Osteoblast (primary cell): ENCODE measurements at regions not wholly inside any gene's neighbourhood (a gene's known extent, or its start where the extent isn't known, plus 50 kb on each side); places are given as distances from the start of the nearest gene placed in this dataset.

Experiments
- DNase-seq: peaks from one replicate; pipeline ENCODE4 v3.0.0; 2011; ENCODE audit warnings: low spot score, mixed read lengths; ENCODE audit not compliant: insufficient read length; ENCODE audit errors: missing footprints
- H2AFZ ChIP-seq: 2 replicates; pipeline ENCODE4 v1.6.0; 2011; ENCODE audit warnings: mild to moderate bottlenecking, low read length
- H3K27ac ChIP-seq: 2 replicates; pipeline ENCODE4 v1.5.1; 2011; ENCODE audit warnings: mild to moderate bottlenecking, low read depth, low read length, moderate library complexity
- H3K27me3 ChIP-seq: 2 replicates; pipeline ENCODE4 v1.6.0; 2012; ENCODE audit warnings: mild to moderate bottlenecking, control low read depth, inconsistent platforms, low read length, moderate library complexity; ENCODE audit not compliant: insufficient read depth
- H3K36me3 ChIP-seq: 2 replicates; pipeline ENCODE4 v1.5.1; 2011; ENCODE audit warnings: mild to moderate bottlenecking, low read length, control low read depth, moderate library complexity; ENCODE audit not compliant: insufficient read depth
- H3K4me1 ChIP-seq: 2 replicates; pipeline ENCODE4 v1.5.1; 2011; ENCODE audit warnings: mild to moderate bottlenecking, low read length, control low read depth, moderate library complexity; ENCODE audit not compliant: insufficient read depth
- H3K4me2 ChIP-seq: 2 replicates; pipeline ENCODE4 v1.6.0; 2011; ENCODE audit warnings: mild to moderate bottlenecking, low read length; ENCODE audit not compliant: insufficient read depth
- H3K4me3 ChIP-seq: fragments of 200-600 bp; sonication (generic); 3 replicates; pipeline ENCODE4 v1.5.1; 2012; ENCODE audit warnings: mild to moderate bottlenecking, low read length, inconsistent platforms; ENCODE audit not compliant: insufficient read depth
- H3K79me2 ChIP-seq: 2 replicates; pipeline ENCODE4 v1.6.0; 2012; ENCODE audit warnings: mild to moderate bottlenecking, low read length, control low read depth, inconsistent platforms; ENCODE audit not compliant: insufficient read depth
- H3K9me3 ChIP-seq: 2 replicates; pipeline ENCODE4 v1.5.1; 2011; ENCODE audit warnings: low read depth, low read length, control low read depth
- H4K20me1 ChIP-seq: 2 replicates; pipeline ENCODE4 v1.6.0; 2012; ENCODE audit warnings: mild to moderate bottlenecking, low read length, control low read depth; ENCODE audit not compliant: insufficient read depth
- CTCF ChIP-seq: IDR thresholded peaks from 2 replicates; pipeline ENCODE4 v1.5.1; 2011; ENCODE audit warnings: mild to moderate bottlenecking, low read depth, low read length, moderate library complexity; ENCODE audit errors: extremely low read depth

GRCh38 chr10:130259380-130259779 is 123.2 kb downstream of the GLRX3 start:
- H3K9me3 ChIP-seq = no peaks in the 10 kb centered on the region
- no peak for DNase-seq

GRCh38 chr10:130261306-130261705 is 125.1 kb downstream of the GLRX3 start:
- H3K36me3 ChIP-seq = no peaks in the 10 kb centered on the region
- TF ChIP-seq CTCF = no peak
- H3K4me1 ChIP-seq = no peaks in the 10 kb centered on the region
- H3K27me3 ChIP-seq = no peaks in the 10 kb centered on the region
- DNase-seq = no peak
- no peaks in the 10 kb centered on the region for H3K79me2 ChIP-seq
- no peak overlapping the region for H3K4me3 ChIP-seq
- H3K27ac ChIP-seq = no peak overlapping the region
- H2AFZ ChIP-seq = no peak overlapping the region
- H3K9me3 ChIP-seq = no peaks in the 10 kb centered on the region
- H4K20me1 ChIP-seq = no peaks in the 10 kb centered on the region
- no peak overlapping the region for H3K4me2 ChIP-seq

More at GRCh38 chr10:130259380-130259779, 123.2 kb downstream of the GLRX3 start:
- H2AFZ ChIP-seq = no peak overlapping the region
- no peaks in the 10 kb centered on the region for H3K27me3 ChIP-seq
- no peak overlapping the region for H3K27ac ChIP-seq
- H4K20me1 ChIP-seq = no peaks in the 10 kb centered on the region
- H3K4me2 ChIP-seq = no peak overlapping the region
- H3K4me3 ChIP-seq = no peak overlapping the region
- TF ChIP-seq CTCF = no peak
- H3K4me1 ChIP-seq = no peaks in the 10 kb centered on the region
- no peaks in the 10 kb centered on the region for H3K79me2 ChIP-seq
- no peaks in the 10 kb centered on the region for H3K36me3 ChIP-seq

GRCh38 chr10:130261766-130262165 is 125.6 kb downstream of the GLRX3 start:
- H3K27me3 ChIP-seq = no peaks in the 10 kb centered on the region
- H2AFZ ChIP-seq = no peak overlapping the region
- no peak for TF ChIP-seq CTCF
- no peak overlapping the region for H3K4me2 ChIP-seq
- no peaks in the 10 kb centered on the region for H3K9me3 ChIP-seq
- H3K4me3 ChIP-seq = no peak overlapping the region
- no peaks in the 10 kb centered on the region for H3K79me2 ChIP-seq
- no peaks in the 10 kb centered on the region for H4K20me1 ChIP-seq
- no peaks in the 10 kb centered on the region for H3K36me3 ChIP-seq
- no peaks in the 10 kb centered on the region for H3K4me1 ChIP-seq
- H3K27ac ChIP-seq = no peak overlapping the region
- DNase-seq = no peak

- H3K4me3 ChIP-seq = no peak overlapping the region
- DNase-seq = no peak
- H2AFZ ChIP-seq = no peak overlapping the region
- no peak overlapping the region for H3K4me2 ChIP-seq
- no peak overlapping the region for H3K27ac ChIP-seq
- no peaks in the 10 kb centered on the region for H3K4me1 ChIP-seq
- peaks cover 2% of the 10 kb centered on the region for H3K9me3 ChIP-seq
- no peaks in the 10 kb centered on the region for H3K36me3 ChIP-seq
- TF ChIP-seq CTCF = no peak
- no peaks in the 10 kb centered on the region for H3K27me3 ChIP-seq
- no peaks in the 10 kb centered on the region for H4K20me1 ChIP-seq
- no peaks in the 10 kb centered on the region for H3K79me2 ChIP-seq
These were observed 127.1 kb downstream of the GLRX3 start for GRCh38 chr10:130263289-130263688.
